ENCODE measurements at regions not wholly inside any gene's neighbourhood (a gene's known extent, or its start where the extent isn't known, plus 50 kb on each side); places are given as distances from the start of the nearest gene placed in this dataset.
"Not testable (repeated sequence)": the region's sequence is repeated elsewhere in the genome, so short reads cannot be mapped to it uniquely, and the experiment has no call there.

- Mint-ChIP-seq H3K27me3 (no peaks in the 10 kb centered on the region), H3K4me1 (no peaks in the 10 kb centered on the region), H3K36me3 (no peaks in the 10 kb centered on the region), H3K27ac (no peak overlapping the region), H3K9me3 (peaks cover 0 to 1% of the 10 kb centered on the region in 2 donors), H3K4me3 (no peak overlapping the region)
- no peak for DNase-seq
- no peak for ATAC-seq (replicated peaks)
These were observed 277.7 kb downstream of the RND3 start for GRCh38 chr2:150209746-150210145.

- no peaks in the 10 kb centered on the region for H3K27me3 Mint-ChIP-seq
- H3K36me3 Mint-ChIP-seq, result no peaks in the 10 kb centered on the region
- H3K9me3 Mint-ChIP-seq, result peaks cover 0 to 3% of the 10 kb centered on the region in 2 donors
- no peak overlapping the region for H3K27ac Mint-ChIP-seq
- no peak overlapping the region for H3K4me3 Mint-ChIP-seq
- DNase-seq, result no peak
- no peak for ATAC-seq (replicated peaks)
- no peaks in the 10 kb centered on the region for H3K4me1 Mint-ChIP-seq
These were observed 278.8 kb downstream of the RND3 start for GRCh38 chr2:150208689-150209088.

- DNase-seq (no peak), ATAC-seq (replicated peaks) (no peak)
- H3K9me3 Mint-ChIP-seq, result peaks cover 0 to 3% of the 10 kb centered on the region in 2 donors
- no peaks in the 10 kb centered on the region for H3K27me3 Mint-ChIP-seq
- H3K4me3 Mint-ChIP-seq, result no peak overlapping the region
- no peak overlapping the region for H3K27ac Mint-ChIP-seq
- H3K36me3 Mint-ChIP-seq, result no peaks in the 10 kb centered on the region
- no peaks in the 10 kb centered on the region for H3K4me1 Mint-ChIP-seq
These were observed 279.5 kb downstream of the RND3 start for GRCh38 chr2:150207979-150208378.

- peaks cover 0 to 3% of the 10 kb centered on the region in 2 donors for H3K9me3 Mint-ChIP-seq
- ATAC-seq (replicated peaks) (no peak), DNase-seq (no peak)
- no peak overlapping the region for H3K27ac Mint-ChIP-seq
- H3K27me3 Mint-ChIP-seq, result no peaks in the 10 kb centered on the region
- H3K4me1 Mint-ChIP-seq, result no peaks in the 10 kb centered on the region
- H3K36me3 Mint-ChIP-seq, result no peaks in the 10 kb centered on the region
- no peak overlapping the region for H3K4me3 Mint-ChIP-seq
These were observed 283.0 kb downstream of the RND3 start for GRCh38 chr2:150204451-150204850.

- not testable (repeated sequence) for H3K27ac Mint-ChIP-seq; H3K27me3 Mint-ChIP-seq; ATAC-seq (replicated peaks); H3K4me3 Mint-ChIP-seq; H3K9me3 Mint-ChIP-seq; H3K36me3 Mint-ChIP-seq; DNase-seq; H3K4me1 Mint-ChIP-seq
These were observed 292.7 kb downstream of the RND3 start for GRCh38 chr2:150194816-150195215.

- DNase-seq (no peak), ATAC-seq (replicated peaks) (no peak)
- no peaks in the 10 kb centered on the region for H3K27me3 Mint-ChIP-seq
- no peaks in the 10 kb centered on the region for H3K36me3 Mint-ChIP-seq
- H3K27ac Mint-ChIP-seq, result no peak overlapping the region
- H3K9me3 Mint-ChIP-seq, result peaks cover 0 to 3% of the 10 kb centered on the region in 2 donors
- no peaks in the 10 kb centered on the region for H3K4me1 Mint-ChIP-seq
- H3K4me3 Mint-ChIP-seq, result no peak overlapping the region
These were observed 294.8 kb downstream of the RND3 start for GRCh38 chr2:150192701-150193100.

- H3K4me3 Mint-ChIP-seq, result no peak overlapping the region
- H3K9me3 Mint-ChIP-seq, result peaks cover 0 to 3% of the 10 kb centered on the region in 2 donors
- H3K27ac Mint-ChIP-seq, result no peak overlapping the region
- ATAC-seq (replicated peaks) (no peak), DNase-seq (no peak)
- H3K27me3 Mint-ChIP-seq, result no peaks in the 10 kb centered on the region
- no peaks in the 10 kb centered on the region for H3K36me3 Mint-ChIP-seq
- H3K4me1 Mint-ChIP-seq, result no peaks in the 10 kb centered on the region
These were observed 296.1 kb downstream of the RND3 start for GRCh38 chr2:150191349-150191748.

- Mint-ChIP-seq H3K4me1 (no peaks in the 10 kb centered on the region), H3K27me3 (no peaks in the 10 kb centered on the region), H3K9me3 (peaks cover 0 to 3% of the 10 kb centered on the region in 2 donors), H3K36me3 (no peaks in the 10 kb centered on the region), H3K4me3 (no peak overlapping the region), H3K27ac (no peak overlapping the region)
- DNase-seq (no peak), ATAC-seq (replicated peaks) (no peak)
These were observed 296.9 kb downstream of the RND3 start for GRCh38 chr2:150190546-150190945.

GRCh38 chr2:150188800-150189199 lies 298.7 kb downstream of the RND3 start:
- H3K27ac Mint-ChIP-seq, result no peak overlapping the region
- no peaks in the 10 kb centered on the region for H3K36me3 Mint-ChIP-seq

GRCh38 chr2:150188177-150188576 lies 299.3 kb downstream of the RND3 start:
- ATAC-seq (replicated peaks), result no peak
- no peaks in the 10 kb centered on the region for H3K27me3 Mint-ChIP-seq
- H3K4me1 Mint-ChIP-seq, result no peaks in the 10 kb centered on the region
- peaks cover 3 to 7% of the 10 kb centered on the region in 2 donors for H3K9me3 Mint-ChIP-seq
- no peak overlapping the region for H3K4me3 Mint-ChIP-seq
- H3K36me3 Mint-ChIP-seq, result no peaks in the 10 kb centered on the region
- DNase-seq, result no peak
- H3K27ac Mint-ChIP-seq, result no peak overlapping the region

More at GRCh38 chr2:150188800-150189199, 298.7 kb downstream of the RND3 start:
- Mint-ChIP-seq H3K9me3 (peaks cover under 1 to 5% of the 10 kb centered on the region in 2 donors), H3K27me3 (no peaks in the 10 kb centered on the region), H3K4me1 (no peaks in the 10 kb centered on the region), H3K4me3 (no peak overlapping the region)
- DNase-seq (no peak), ATAC-seq (replicated peaks) (no peak)

GRCh38 chr2:150182566-150183235 lies 304.8 kb downstream of the RND3 start:
- ATAC-seq (replicated peaks), result no peak
- peaks cover 3 to 7% of the 10 kb centered on the region in 2 donors for H3K9me3 Mint-ChIP-seq
- H3K27me3 Mint-ChIP-seq, result no peaks in the 10 kb centered on the region
- H3K27ac Mint-ChIP-seq, result no peak overlapping the region
- H3K36me3 Mint-ChIP-seq, result no peaks in the 10 kb centered on the region
- no peak for DNase-seq
- no peak overlapping the region for H3K4me3 Mint-ChIP-seq
- H3K4me1 Mint-ChIP-seq, result no peaks in the 10 kb centered on the region

GRCh38 chr2:150178591-150178990 lies 308.9 kb downstream of the RND3 start:
- ATAC-seq (replicated peaks) (no peak), DNase-seq (no peak)
- Mint-ChIP-seq H3K4me1 (no peaks in the 10 kb centered on the region), H3K27me3 (no peaks in the 10 kb centered on the region), H3K36me3 (no peaks in the 10 kb centered on the region), H3K4me3 (no peak overlapping the region), H3K9me3 (peaks cover 0 to 1% of the 10 kb centered on the region in 2 donors), H3K27ac (no peak overlapping the region)

GRCh38 chr2:150174971-150175421 lies 312.5 kb downstream of the RND3 start:
- ATAC-seq (replicated peaks), result no peak
- H3K9me3 Mint-ChIP-seq, result peaks cover 2% of the 10 kb centered on the region in 2 donors
- no peak for DNase-seq
- no peaks in the 10 kb centered on the region for H3K27me3 Mint-ChIP-seq
- H3K4me1 Mint-ChIP-seq, result no peaks in the 10 kb centered on the region
- H3K27ac Mint-ChIP-seq, result no peak overlapping the region
- H3K4me3 Mint-ChIP-seq, result no peak overlapping the region
- no peaks in the 10 kb centered on the region for H3K36me3 Mint-ChIP-seq

GRCh38 chr2:150174056-150174805 lies 313.2 kb downstream of the RND3 start:
- Mint-ChIP-seq H3K27me3 (no peaks in the 10 kb centered on the region), H3K36me3 (no peaks in the 10 kb centered on the region), H3K27ac (no peak overlapping the region), H3K4me1 (no peaks in the 10 kb centered on the region), H3K4me3 (no peak overlapping the region), H3K9me3 (peaks cover 2 to 5% of the 10 kb centered on the region in 2 donors)
- no peak for DNase-seq
- no peak for ATAC-seq (replicated peaks)

- DNase-seq, result no peak
- Mint-ChIP-seq H3K4me1 (no peaks in the 10 kb centered on the region), H3K27me3 (no peaks in the 10 kb centered on the region), H3K27ac (no peak overlapping the region), H3K36me3 (no peaks in the 10 kb centered on the region), H3K9me3 (peaks cover 2 to 5% of the 10 kb centered on the region in 2 donors), H3K4me3 (no peak overlapping the region)
- ATAC-seq (replicated peaks), result no peak
These were observed 316.4 kb downstream of the RND3 start for GRCh38 chr2:150171065-150171548.

Data from stimulated activated naive B cell treated with anti-CD40 and anti-IgM and Interleukin-4, amounts not matched to agents 10 μg/mL and 1 μg/mL and 100 μg/mL, for 72 hours (primary cell).